ENCODE measurements at regions not wholly inside any gene's neighbourhood (a gene's known extent, or its start where the extent isn't known, plus 50 kb on each side); places are given as distances from the start of the nearest gene placed in this dataset.

GRCh38 chr14:103281496-103282231, 52.4 kb upstream of the EIF5 start:
- TF ChIP-seq TAF1 (IDR thresholded peaks at IDR 0.05; ENCODE audit: low read depth, low read length) (no peak), POLR2A (IDR thresholded peaks at IDR 0.05; ENCODE audit: low read depth, low read length) (no peak)
